DND-41 (cell line): ENCODE measurements at regions not wholly inside any gene's neighbourhood (a gene's known extent, or its start where the extent isn't known, plus 50 kb on each side); places are given as distances from the start of the nearest gene placed in this dataset.

Experiments
- ATAC-seq: fragments of 200-7000 bp; cut with Tn5 transposase; 3 replicates; pipeline ENCODE4 v1.9.1; 2021; ENCODE audit warnings: low read depth; ENCODE audit not compliant: insufficient read depth
- DNase-seq: peaks from one replicate; pipeline ENCODE4 v3.0.0-alpha.2; 2020
- H2AFZ ChIP-seq: 2 replicates; pipeline ENCODE4 v1.6.0; 2012; ENCODE audit warnings: low read depth, low read length
- H3K27ac ChIP-seq: 2 replicates; pipeline ENCODE4 v1.5.1; 2012; ENCODE audit warnings: low read length, inconsistent platforms
- H3K27me3 ChIP-seq: fragments of 200-600 bp; sonication (generic); 2 replicates; pipeline ENCODE4 v1.6.0; 2012; ENCODE audit warnings: low read length, mild to moderate bottlenecking, inconsistent platforms; ENCODE audit not compliant: insufficient read depth, poor library complexity
- H3K36me3 ChIP-seq: 2 replicates; pipeline ENCODE4 v1.5.1; 2012; ENCODE audit warnings: low read length, inconsistent platforms; ENCODE audit not compliant: insufficient read depth
- H3K4me1 ChIP-seq: 2 replicates; pipeline ENCODE4 v1.5.1; 2012; ENCODE audit warnings: mild to moderate bottlenecking, low read length; ENCODE audit not compliant: insufficient read depth
- H3K4me2 ChIP-seq: 2 replicates; pipeline ENCODE4 v1.6.0; 2012; ENCODE audit warnings: mild to moderate bottlenecking, moderate library complexity, low read length, inconsistent platforms; ENCODE audit not compliant: insufficient read depth
- H3K4me3 ChIP-seq, 2 experiments: fragments of 200-600 bp in 1 of 2; shearing (Covaris generic) in 1 of 2; 2 replicates each; pipeline ENCODE4 v1.5.1; 2012 to 2016; ENCODE audit warnings: inconsistent platforms in 2 of 2, low read length in 2 of 2, mild to moderate bottlenecking in 2 of 2, low read depth in 1 of 2, moderate library complexity in 1 of 2
- H3K79me2 ChIP-seq: 2 replicates; pipeline ENCODE4 v1.6.0; 2012; ENCODE audit warnings: low read length, inconsistent platforms; ENCODE audit not compliant: insufficient read depth
- H3K9ac ChIP-seq: 2 replicates; pipeline ENCODE4 v1.6.0; 2012; ENCODE audit warnings: low read depth, mild to moderate bottlenecking, inconsistent platforms, low read length, moderate library complexity
- H3K9me3 ChIP-seq: 2 replicates; pipeline ENCODE4 v1.5.1; 2012; ENCODE audit warnings: low read length, moderate library complexity, mild to moderate bottlenecking, inconsistent platforms; ENCODE audit not compliant: insufficient read depth, severe bottlenecking
- H4K20me1 ChIP-seq: 2 replicates; pipeline ENCODE4 v1.6.0; 2012; ENCODE audit warnings: low read length; ENCODE audit not compliant: insufficient read depth
- CTCF ChIP-seq: IDR thresholded peaks from 2 replicates; pipeline ENCODE4 v1.5.1; 2012; ENCODE audit warnings: borderline replicate concordance, low read length, moderate library complexity, mild to moderate bottlenecking; ENCODE audit not compliant: poor library complexity, severe bottlenecking; ENCODE audit errors: extremely low read depth
- EZH2 ChIP-seq: IDR thresholded peaks from 3 replicates; pipeline ENCODE4 v1.6.1; 2012; ENCODE audit warnings: borderline replicate concordance, low read depth, mild to moderate bottlenecking, moderate library complexity, low read length, inconsistent platforms; ENCODE audit not compliant: severe bottlenecking

GRCh38 chr16:54856871-54857270, 73.8 kb upstream of the IRX5 start:
- H3K4me3 ChIP-seq = no peak overlapping the region
- TF ChIP-seq CTCF = no peak
- TF ChIP-seq EZH2 = no peak
- H3K27me3 ChIP-seq = no peaks in the 10 kb centered on the region
- ATAC-seq = no peak
- no peak for DNase-seq
- H3K4me2 ChIP-seq = no peak overlapping the region
- H3K4me1 ChIP-seq = no peaks in the 10 kb centered on the region
- no peak overlapping the region for H2AFZ ChIP-seq
- H4K20me1 ChIP-seq = no peaks in the 10 kb centered on the region
- no peaks in the 10 kb centered on the region for H3K36me3 ChIP-seq
- no peak overlapping the region for H3K27ac ChIP-seq
- H3K9me3 ChIP-seq = peaks cover 6% of the 10 kb centered on the region
- H3K79me2 ChIP-seq = no peaks in the 10 kb centered on the region
- H3K9ac ChIP-seq = no peak overlapping the region

GRCh38 chr16:54847609-54848008, 83.1 kb upstream of the IRX5 start:
- no peak for DNase-seq
- Histone ChIP-seq H3K27me3 (no peaks in the 10 kb centered on the region), H2AFZ (no peak overlapping the region), H4K20me1 (no peaks in the 10 kb centered on the region), H3K79me2 (no peaks in the 10 kb centered on the region), H3K9ac (no peak overlapping the region), H3K4me2 (no peak overlapping the region), H3K4me3 (no peak overlapping the region), H3K27ac (no peak overlapping the region), H3K9me3 (peaks cover 10% of the 10 kb centered on the region), H3K36me3 (no peaks in the 10 kb centered on the region), H3K4me1 (no peaks in the 10 kb centered on the region)
- TF ChIP-seq EZH2 = no peak
- TF ChIP-seq CTCF = no peak
- ATAC-seq = no peak

GRCh38 chr16:54847207-54847606, 83.5 kb upstream of the IRX5 start:
- H3K9me3 ChIP-seq = peaks cover 11% of the 10 kb centered on the region
- H3K79me2 ChIP-seq = no peaks in the 10 kb centered on the region
- no peaks in the 10 kb centered on the region for H3K4me1 ChIP-seq
- H3K4me3 ChIP-seq = no peak overlapping the region
- H3K27ac ChIP-seq = no peak overlapping the region
- ATAC-seq (no peak), DNase-seq (no peak)
- no peak overlapping the region for H2AFZ ChIP-seq
- H3K27me3 ChIP-seq = no peaks in the 10 kb centered on the region
- no peak overlapping the region for H3K9ac ChIP-seq
- no peaks in the 10 kb centered on the region for H3K36me3 ChIP-seq
- no peak for TF ChIP-seq CTCF
- no peak for TF ChIP-seq EZH2
- no peak overlapping the region for H3K4me2 ChIP-seq
- H4K20me1 ChIP-seq = no peaks in the 10 kb centered on the region

GRCh38 chr16:54846766-54847165, 83.9 kb upstream of the IRX5 start:
- H3K27ac ChIP-seq = no peak overlapping the region
- no peaks in the 10 kb centered on the region for H3K79me2 ChIP-seq
- H3K4me2 ChIP-seq = no peak overlapping the region

More at GRCh38 chr16:54846766-54847165, 83.9 kb upstream of the IRX5 start:
- no peaks in the 10 kb centered on the region for H3K27me3 ChIP-seq
- no peak overlapping the region for H3K4me3 ChIP-seq
- no peaks in the 10 kb centered on the region for H4K20me1 ChIP-seq
- no peak overlapping the region for H3K9ac ChIP-seq
- no peak for DNase-seq
- no peak overlapping the region for H2AFZ ChIP-seq
- TF ChIP-seq CTCF = no peak
- TF ChIP-seq EZH2 = no peak
- H3K36me3 ChIP-seq = no peaks in the 10 kb centered on the region
- peaks cover 11% of the 10 kb centered on the region for H3K9me3 ChIP-seq
- no peaks in the 10 kb centered on the region for H3K4me1 ChIP-seq
- no peak for ATAC-seq
